ENCODE measurements at regions not wholly inside any gene's neighbourhood (a gene's known extent, or its start where the extent isn't known, plus 50 kb on each side); places are given as distances from the start of the nearest gene placed in this dataset.

- peak; percentile 83 to 87 for TF ChIP-seq CTCF (conservative IDR thresholded peaks at IDR 0.05 in 1 of 2, IDR thresholded peaks at IDR 0.05 in 1 of 2; ENCODE audit: extremely low read depth in 1 of 2, insufficient read depth in 1 of 2, low read depth in 1 of 2, low read length in 2 of 2)
- no peak for TF ChIP-seq EZH2 (IDR thresholded peaks at IDR 0.05; ENCODE audit: borderline replicate concordance, low read length)
Measured at GRCh38 chr9:17063535-17064135, 71.2 kb upstream of the CNTLN start.
